ENCODE measurements at regions not wholly inside any gene's neighbourhood (a gene's known extent, or its start where the extent isn't known, plus 50 kb on each side); places are given as distances from the start of the nearest gene placed in this dataset.

DNA sequence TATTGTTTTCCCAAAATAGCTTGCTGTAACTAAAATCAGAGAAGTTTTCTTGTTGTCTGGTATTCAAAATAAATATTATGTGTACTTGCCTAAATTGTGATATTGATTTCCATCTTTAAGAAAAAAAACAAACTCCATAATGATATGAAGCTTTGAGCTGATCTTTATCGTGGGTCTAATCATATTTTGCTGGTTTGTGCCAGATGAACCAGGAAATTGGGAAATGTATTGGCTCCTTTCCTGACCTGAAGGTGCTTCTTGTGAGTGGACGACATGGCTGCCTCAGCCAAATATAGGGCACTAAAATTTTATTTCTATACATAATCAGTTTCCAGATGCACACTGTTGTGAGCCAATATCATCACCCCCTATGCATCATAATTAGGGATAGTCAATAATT lies 113.3 kb downstream of the DIPK2A start:
- Mint-ChIP-seq H3K36me3 (ENCODE audit: unreplicated experiment) (no peaks in the 10 kb centered on the region), H3K4me1 (ENCODE audit: low read depth, unreplicated experiment) (peaks cover 4% of the 10 kb centered on the region), H3K27ac (ENCODE audit: unreplicated experiment) (no peak overlapping the region), H3K4me3 (ENCODE audit: unreplicated experiment) (no peak overlapping the region), H3K9me3 (ENCODE audit: unreplicated experiment) (no peaks in the 10 kb centered on the region), H3K27me3 (ENCODE audit: unreplicated experiment) (peaks cover 4% of the 10 kb centered on the region)
- TF ChIP-seq, protein P1, sequence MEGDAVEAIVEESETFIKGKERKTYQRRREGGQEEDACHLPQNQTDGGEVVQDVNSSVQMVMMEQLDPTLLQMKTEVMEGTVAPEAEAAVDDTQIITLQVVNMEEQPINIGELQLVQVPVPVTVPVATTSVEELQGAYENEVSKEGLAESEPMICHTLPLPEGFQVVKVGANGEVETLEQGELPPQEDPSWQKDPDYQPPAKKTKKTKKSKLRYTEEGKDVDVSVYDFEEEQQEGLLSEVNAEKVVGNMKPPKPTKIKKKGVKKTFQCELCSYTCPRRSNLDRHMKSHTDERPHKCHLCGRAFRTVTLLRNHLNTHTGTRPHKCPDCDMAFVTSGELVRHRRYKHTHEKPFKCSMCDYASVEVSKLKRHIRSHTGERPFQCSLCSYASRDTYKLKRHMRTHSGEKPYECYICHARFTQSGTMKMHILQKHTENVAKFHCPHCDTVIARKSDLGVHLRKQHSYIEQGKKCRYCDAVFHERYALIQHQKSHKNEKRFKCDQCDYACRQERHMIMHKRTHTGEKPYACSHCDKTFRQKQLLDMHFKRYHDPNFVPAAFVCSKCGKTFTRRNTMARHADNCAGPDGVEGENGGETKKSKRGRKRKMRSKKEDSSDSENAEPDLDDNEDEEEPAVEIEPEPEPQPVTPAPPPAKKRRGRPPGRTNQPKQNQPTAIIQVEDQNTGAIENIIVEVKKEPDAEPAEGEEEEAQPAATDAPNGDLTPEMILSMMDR (IDR thresholded peaks at IDR 0.05; ENCODE audit: partially characterized antibody, unreplicated experiment), result no peak
- no peak for DNase-seq

DNA sequence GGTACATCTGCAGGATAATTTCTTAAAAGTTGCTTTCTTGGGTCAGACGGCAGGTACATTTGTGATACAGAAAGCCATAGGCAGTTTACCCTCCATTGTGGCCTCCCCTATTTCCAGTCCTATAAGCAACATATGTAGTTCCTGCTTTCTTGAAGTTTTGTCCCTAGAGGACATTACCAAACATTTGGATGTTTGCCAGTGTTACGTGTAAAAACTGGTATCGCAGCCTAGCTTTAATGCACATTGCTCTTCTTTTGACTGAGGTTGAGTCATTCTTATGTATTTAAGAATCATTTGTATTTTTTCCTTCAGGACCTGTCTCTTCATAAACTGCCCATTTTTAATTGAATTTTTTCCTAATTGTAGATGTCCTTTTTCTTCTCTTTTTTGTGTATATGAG lies 114.3 kb downstream of the DIPK2A start:
- Mint-ChIP-seq H3K9me3 (ENCODE audit: unreplicated experiment) (no peaks in the 10 kb centered on the region), H3K4me3 (ENCODE audit: unreplicated experiment) (no peak overlapping the region), H3K36me3 (ENCODE audit: unreplicated experiment) (no peaks in the 10 kb centered on the region), H3K27ac (ENCODE audit: unreplicated experiment) (no peak overlapping the region), H3K27me3 (ENCODE audit: unreplicated experiment) (peaks cover 4% of the 10 kb centered on the region), H3K4me1 (ENCODE audit: low read depth, unreplicated experiment) (peaks cover 4% of the 10 kb centered on the region)
- TF ChIP-seq, protein P1 (IDR thresholded peaks at IDR 0.05; ENCODE audit: partially characterized antibody, unreplicated experiment), result no peak
- DNase-seq, result no peak

DNA sequence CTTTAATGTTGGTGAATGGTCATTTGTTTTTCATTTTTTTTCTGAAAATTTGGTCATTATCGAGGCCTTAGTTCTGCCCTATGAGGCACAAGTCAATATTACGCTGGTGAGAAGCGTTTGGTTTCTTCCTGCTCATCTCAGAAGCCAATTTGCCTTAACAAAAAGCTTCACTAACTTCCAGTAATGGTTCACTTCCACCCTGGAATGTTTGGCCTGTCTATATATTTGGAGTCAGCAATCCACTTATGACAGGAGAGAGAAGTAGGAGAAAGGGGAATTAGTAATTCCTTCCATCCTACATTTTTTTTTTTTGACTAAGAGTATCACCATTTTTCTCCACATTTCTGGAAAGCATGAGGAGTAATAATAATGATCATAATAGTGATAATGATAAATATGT lies 124.4 kb downstream of the DIPK2A start:
- Mint-ChIP-seq H3K4me3 (ENCODE audit: unreplicated experiment) (no peak overlapping the region), H3K4me1 (ENCODE audit: low read depth, unreplicated experiment) (no peaks in the 10 kb centered on the region), H3K27me3 (ENCODE audit: unreplicated experiment) (peaks cover 2% of the 10 kb centered on the region), H3K36me3 (ENCODE audit: unreplicated experiment) (peaks cover 5% of the 10 kb centered on the region), H3K27ac (ENCODE audit: unreplicated experiment) (no peak overlapping the region), H3K9me3 (ENCODE audit: unreplicated experiment) (peaks cover 3% of the 10 kb centered on the region)
- DNase-seq, result no peak
- TF ChIP-seq, protein P1 (IDR thresholded peaks at IDR 0.05; ENCODE audit: partially characterized antibody, unreplicated experiment), result no peak

DNA sequence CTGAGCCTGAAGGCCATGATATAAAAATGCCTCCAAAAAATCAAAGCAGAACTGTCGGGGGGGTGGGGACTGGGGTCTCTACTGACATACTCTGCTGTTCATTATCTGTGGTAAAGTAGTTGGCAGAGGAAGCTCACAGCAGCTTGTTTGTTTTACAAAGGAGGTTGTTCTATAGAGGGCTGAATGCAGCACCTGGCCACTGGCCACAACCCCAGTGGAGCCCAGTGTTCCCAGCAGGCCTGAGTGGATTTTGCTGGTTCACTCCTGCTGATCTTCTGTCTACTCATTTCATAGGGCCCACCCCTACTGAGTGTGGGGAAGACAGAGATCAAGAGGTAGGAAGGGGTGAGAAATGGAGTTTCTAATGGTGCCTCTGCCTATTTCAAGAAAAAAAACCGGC lies 125.5 kb downstream of the DIPK2A start:
- H3K27ac Mint-ChIP-seq (ENCODE audit: unreplicated experiment), result no peak overlapping the region

DNA sequence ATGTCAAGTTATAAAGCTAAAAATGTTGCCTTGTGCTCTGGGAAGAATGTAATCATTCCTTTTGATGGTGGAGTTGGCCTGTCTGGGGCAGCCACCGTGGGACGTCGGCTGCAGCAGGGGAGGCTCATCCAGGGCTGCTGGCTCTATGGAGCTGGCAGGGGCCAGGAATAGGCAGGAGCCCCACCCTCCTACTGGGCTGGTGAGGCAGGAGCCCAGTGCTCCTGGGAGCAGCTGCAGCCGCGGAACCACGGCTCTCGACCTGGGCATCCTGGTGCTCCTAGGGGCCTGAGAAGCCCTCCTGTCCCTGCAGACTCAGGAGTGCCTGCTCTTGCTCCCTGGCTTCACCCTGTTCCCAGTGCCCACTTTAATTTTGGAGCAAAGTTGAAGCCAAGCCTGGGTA lies 127.1 kb downstream of the DIPK2A start:
- TF ChIP-seq, protein P1 (IDR thresholded peaks at IDR 0.05; ENCODE audit: partially characterized antibody, unreplicated experiment), result no peak
- Mint-ChIP-seq H3K27me3 (ENCODE audit: unreplicated experiment) (peaks cover 2% of the 10 kb centered on the region), H3K4me3 (ENCODE audit: unreplicated experiment) (no peak overlapping the region), H3K27ac (ENCODE audit: unreplicated experiment) (no peak overlapping the region), H3K9me3 (ENCODE audit: unreplicated experiment) (peaks cover 3% of the 10 kb centered on the region), H3K4me1 (ENCODE audit: low read depth, unreplicated experiment) (peaks cover 4% of the 10 kb centered on the region), H3K36me3 (ENCODE audit: unreplicated experiment) (peaks cover under 1% of the 10 kb centered on the region)
- no peak for DNase-seq

More for the DNA sequence above, 125.5 kb downstream of the DIPK2A start:
- Mint-ChIP-seq H3K4me1 (ENCODE audit: low read depth, unreplicated experiment) (no peaks in the 10 kb centered on the region), H3K9me3 (ENCODE audit: unreplicated experiment) (peaks cover 3% of the 10 kb centered on the region), H3K27me3 (ENCODE audit: unreplicated experiment) (peaks cover 2% of the 10 kb centered on the region), H3K4me3 (ENCODE audit: unreplicated experiment) (no peak overlapping the region), H3K36me3 (ENCODE audit: unreplicated experiment) (peaks cover 5% of the 10 kb centered on the region)
- no peak for DNase-seq
- TF ChIP-seq, protein P1 (IDR thresholded peaks at IDR 0.05; ENCODE audit: partially characterized antibody, unreplicated experiment), result no peak

Data from glutamatergic neuron (in vitro differentiated cells).